HG02852 (cell line): ENCODE measurements at regions not wholly inside any gene's neighbourhood (a gene's known extent, or its start where the extent isn't known, plus 50 kb on each side); places are given as distances from the start of the nearest gene placed in this dataset.

Experiments
- ATAC-seq: cut with Tn5 transposase; IDR thresholded peaks from one replicate; pipeline ENCODE4 v1.9.1; 2021; ENCODE audit warnings: mild to moderate bottlenecking, moderate library complexity; ENCODE audit not compliant: unreplicated experiment

- no peak for ATAC-seq
Measured at GRCh38 chr15:48038221-48038620, 82.6 kb upstream of the SLC24A5 start.

- ATAC-seq, result no peak
Measured at GRCh38 chr15:48040166-48040817, 80.5 kb upstream of the SLC24A5 start.

- ATAC-seq, result no peak
Measured at GRCh38 chr15:48041454-48041853, 79.3 kb upstream of the SLC24A5 start.

- ATAC-seq, result no peak
Measured at GRCh38 chr15:48046813-48047438, 73.9 kb upstream of the SLC24A5 start.

- no peak for ATAC-seq
Measured at GRCh38 chr15:48049736-48050135, 71.1 kb upstream of the SLC24A5 start.

GRCh38 chr15:48052946-48053345, 67.8 kb upstream of the SLC24A5 start:
- ATAC-seq, result no peak

GRCh38 chr15:48058371-48058770, 62.4 kb upstream of the SLC24A5 start:
- no peak for ATAC-seq

GRCh38 chr15:48059791-48060190, 61.0 kb upstream of the SLC24A5 start:
- no peak for ATAC-seq

- no peak for ATAC-seq
Measured at GRCh38 chr15:48060396-48060795, 60.4 kb upstream of the SLC24A5 start.

GRCh38 chr15:48061605-48062004, 59.2 kb upstream of the SLC24A5 start:
- no peak for ATAC-seq

- ATAC-seq, result no peak
Measured at GRCh38 chr15:48062148-48062872, 58.5 kb upstream of the SLC24A5 start.

GRCh38 chr15:48063411-48063985, 57.3 kb upstream of the SLC24A5 start:
- ATAC-seq, result no peak

GRCh38 chr15:48064421-48064820, 56.4 kb upstream of the SLC24A5 start:
- ATAC-seq, result no peak

GRCh38 chr15:48066456-48066855, 54.3 kb upstream of the SLC24A5 start:
- no peak for ATAC-seq
